Adrenal gland (tissue), 9 donors: ENCODE measurements at regions not wholly inside any gene's neighbourhood (a gene's known extent, or its start where the extent isn't known, plus 50 kb on each side); places are given as distances from the start of the nearest gene placed in this dataset.

Experiments
- DNase-seq, 7 donors: peaks; one replicate each; pipeline ENCODE4 v3.0.0-alpha.2; 2019 to 2020
- H3K27ac ChIP-seq, 5 donors: fragments of 200-600 bp; sonication (generic) in 4 of 5; 1 replicate in 3 of 5; 2 replicates in 2 of 5; pipeline versions ENCODE4 v1.5.1 to v1.8.0; 2016 to 2020; ENCODE audit warnings: mild to moderate bottlenecking in 1 of 5
- H3K27me3 ChIP-seq: fragments of 200-600 bp; 2 replicates; pipeline ENCODE4 v1.8.0; 2021
- H3K36me3 ChIP-seq, 2 donors: fragments of 200-600 bp; replicated peaks in 1 of 2; 1 replicate in 1 of 2; 2 replicates in 1 of 2; pipeline versions ENCODE4 v1.5.1 to v1.8.0; 2018 to 2022
- H3K4me1 ChIP-seq, 2 donors: fragments of 200-600 bp; replicated peaks in 1 of 2; 1 replicate in 1 of 2; 2 replicates in 1 of 2; pipeline versions ENCODE4 v1.5.1 to v1.8.0; 2018 to 2021
- H3K4me3 ChIP-seq, 4 donors: fragments of 200-600 bp; sonication (generic) in 3 of 4; one replicate each; pipeline ENCODE4 v1.5.1; 2016 to 2018
- H3K9me3 ChIP-seq, 3 donors: fragments of 200-600 bp; sonication (generic) in 1 of 3; replicated peaks in 1 of 3; 1 replicate in 2 of 3; 2 replicates in 1 of 3; pipeline versions ENCODE4 v1.5.1 to v1.8.0; 2016 to 2021
- CTCF ChIP-seq, 6 experiments: fragments of 450-650 bp in 4 of 6; fragments of 200-600 bp in 2 of 6; sonication (generic) in 1 of 6; IDR thresholded peaks; 1 replicate in 5 of 6; 2 replicates in 1 of 6; pipeline versions ENCODE4 v1.5.1 to v1.8.0; 2016 to 2021; ENCODE audit warnings: antibody characterized with exemption in 6 of 6, mild to moderate bottlenecking in 2 of 6, moderate library complexity in 1 of 6
- POLR2A ChIP-seq, 2 donors: fragments of 450-650 bp; IDR thresholded peaks; one replicate each; pipeline ENCODE4 v1.6.1; 2017; ENCODE audit warnings: antibody characterized with exemption in 2 of 2, mild to moderate bottlenecking in 2 of 2, moderate library complexity in 1 of 2
- WGBS, 4 donors: extraction: QIAGEN DNeasy Blood & Tissue Kit in 2 of 4; methylation state at CpG; one replicate each; pipeline versions ENCODE4 v1.1.5 to v1.1.7; 2013 to 2017; 5-methylcytosine and 5-hydroxymethylcytosine counted together
- intact Hi-C, 2 donors: fragments of 100-400 bp; cut with DNase I; formaldehyde crosslinking; loops; one replicate each; pipeline versions ENCODE4 v1.14.1 to v1.15.0; 2022 to 2023
- donor health status: healthy with polysubstance abuse.
- donor health status: Bipolar disorder and iron deficiency.
- donor health status: DM: yes; HTN: yes; CAD: no.
- donor health status: DM: no; HTN: no; CAD: no.
- donor health status: DM: no; HTN: no; CAD: no.

- no peak overlapping the region for H3K27ac ChIP-seq
- intact Hi-C loops = no loop called here
- TF ChIP-seq CTCF (IDR thresholded peaks at IDR 0.05) = no peak
- TF ChIP-seq POLR2A (IDR thresholded peaks at IDR 0.05) = no peak
- DNase-seq = no peak
- H3K9me3 ChIP-seq = no peaks in the 10 kb centered on the region
- H3K4me3 ChIP-seq = no peak overlapping the region
- H3K4me1 ChIP-seq = no peaks in the 10 kb centered on the region
- no peaks in the 10 kb centered on the region for H3K27me3 ChIP-seq
- H3K36me3 ChIP-seq = no peaks in the 10 kb centered on the region
These were observed 249.6 kb upstream of the COL8A1 start for GRCh38 chr3:99388780-99389179.

GRCh38 chr3:99384596-99384995 is 253.8 kb upstream of the COL8A1 start:
- H3K27me3 ChIP-seq = no peaks in the 10 kb centered on the region
- no peaks in the 10 kb centered on the region for H3K36me3 ChIP-seq
- intact Hi-C loops = no loop called here
- no peaks in the 10 kb centered on the region for H3K4me1 ChIP-seq
- TF ChIP-seq CTCF (IDR thresholded peaks at IDR 0.05) (no peak), POLR2A (IDR thresholded peaks at IDR 0.05) (no peak)
- no peak overlapping the region for H3K4me3 ChIP-seq
- no peaks in the 10 kb centered on the region for H3K9me3 ChIP-seq
- DNase-seq = no peak
- no peak overlapping the region for H3K27ac ChIP-seq

- DNase-seq = no peak
- WGBS, 4 donors = 70 to 80% (median 79%) methylated on average over 1 to 3 of the region's 3 CpGs
- H3K27ac ChIP-seq = no peak overlapping the region
- no peaks in the 10 kb centered on the region for H3K27me3 ChIP-seq
- H3K4me3 ChIP-seq = no peak overlapping the region
- H3K4me1 ChIP-seq = no peaks in the 10 kb centered on the region
- H3K9me3 ChIP-seq = no peaks in the 10 kb centered on the region
- H3K36me3 ChIP-seq = no peaks in the 10 kb centered on the region
- no peak for TF ChIP-seq CTCF (IDR thresholded peaks at IDR 0.05)
- TF ChIP-seq POLR2A (IDR thresholded peaks at IDR 0.05) = no peak
- intact Hi-C loops = no loop called here
These were observed 261.5 kb upstream of the COL8A1 start for GRCh38 chr3:99376926-99377325.

GRCh38 chr3:99373846-99374210 is 264.6 kb upstream of the COL8A1 start:
- whole genome bisulfite sequencing, 4 donors = 83 to 90% (median 86%) methylated on average over 2 of the region's 2 CpGs
- Histone ChIP-seq H3K36me3 (no peaks in the 10 kb centered on the region), H3K4me1 (no peaks in the 10 kb centered on the region), H3K4me3 (no peak overlapping the region), H3K27me3 (no peaks in the 10 kb centered on the region), H3K27ac (no peak overlapping the region), H3K9me3 (no peaks in the 10 kb centered on the region)
- no peak for DNase-seq
- TF ChIP-seq CTCF (IDR thresholded peaks at IDR 0.05) (no peak), POLR2A (IDR thresholded peaks at IDR 0.05) (no peak)
- intact Hi-C loops = no loop called here
